ENCODE measurements at regions not wholly inside any gene's neighbourhood (a gene's known extent, or its start where the extent isn't known, plus 50 kb on each side); places are given as distances from the start of the nearest gene placed in this dataset.

- no peak for DNase-seq
Measured at GRCh38 chr16:85188822-85189672, 76.8 kb upstream of the CIBAR2 start.

GRCh38 chr16:85190572-85190971 lies 78.3 kb upstream of the CIBAR2 start:
- no peak for DNase-seq

GRCh38 chr16:85191341-85191965 lies 79.2 kb upstream of the CIBAR2 start:
- DNase-seq = no peak

- no peak for DNase-seq
Measured at GRCh38 chr16:85192238-85193114, 80.2 kb upstream of the CIBAR2 start.

- DNase-seq = no peak
Measured at GRCh38 chr16:85193115-85193493, 80.8 kb upstream of the CIBAR2 start.

- DNase-seq = no peak
Measured at GRCh38 chr16:85193876-85194275, 81.6 kb upstream of the CIBAR2 start.

- DNase-seq = no peak
Measured at GRCh38 chr16:85194307-85195270, 82.3 kb upstream of the CIBAR2 start.

- DNase-seq = no peak
Measured at GRCh38 chr16:85195271-85195647, 83.0 kb upstream of the CIBAR2 start.

- DNase-seq = no peak
Measured at GRCh38 chr16:85195900-85196772, 83.9 kb upstream of the CIBAR2 start.

- no peak for DNase-seq
Measured at GRCh38 chr16:85196976-85197375, 84.7 kb upstream of the CIBAR2 start.

- no peak for DNase-seq
Measured at GRCh38 chr16:85197611-85198566, 85.6 kb upstream of the CIBAR2 start.

- no peak for DNase-seq
Measured at GRCh38 chr16:85199069-85199725, 86.9 kb upstream of the CIBAR2 start.

GRCh38 chr16:85199880-85200279 lies 87.6 kb upstream of the CIBAR2 start:
- DNase-seq = no peak

GRCh38 chr16:85200471-85201278 lies 88.4 kb upstream of the CIBAR2 start:
- no peak for DNase-seq

GRCh38 chr16:85201574-85201973 lies 89.3 kb upstream of the CIBAR2 start:
- no peak for DNase-seq

GRCh38 chr16:85202051-85202601 lies 89.9 kb upstream of the CIBAR2 start:
- no peak for DNase-seq

- DNase-seq = no peak
Measured at GRCh38 chr16:85202631-85203461, 90.6 kb upstream of the CIBAR2 start.
